AG04450 (cell line): ENCODE measurements at regions not wholly inside any gene's neighbourhood (a gene's known extent, or its start where the extent isn't known, plus 50 kb on each side); places are given as distances from the start of the nearest gene placed in this dataset.

Source experiments
- CTCF ChIA-PET: fragments of 300-600, 350-600 bp; formaldehyde crosslinking; extraction: SDS; loops from one replicate; lab custom pipeline; 2022; ENCODE audit warnings: antibody characterized with exemption, inconsistent platforms; lab: Charles Lee
- POLR2A ChIA-PET: fragments of 350-600 bp; formaldehyde crosslinking; extraction: SDS; loops from one replicate; lab custom pipeline; 2021; ENCODE audit warnings: antibody characterized with exemption, inconsistent platforms; lab: Yijun Ruan, JAX
- DNase-seq: peaks from one replicate; pipeline ENCODE4 v3.0.0-alpha.2; 2011; ENCODE audit warnings: low read depth, low spot score
- H3K27ac ChIP-seq: one replicate; pipeline ENCODE4 v1.5.1; 2012; ENCODE audit warnings: low read depth, low read length, control low read depth
- H3K27me3 ChIP-seq: one replicate; pipeline ENCODE4 v1.6.0; 2012; ENCODE audit warnings: low read length; ENCODE audit not compliant: control insufficient read depth, insufficient read depth
- H3K4me3 ChIP-seq: 2 replicates; pipeline ENCODE4 v1.5.1; 2011; ENCODE audit warnings: mild to moderate bottlenecking, low read depth, low read length, control low read depth
- H3K9me3 ChIP-seq: 2 replicates; pipeline ENCODE4 v1.5.1; 2012; ENCODE audit warnings: low read length; ENCODE audit not compliant: control insufficient read depth, insufficient read depth
- CTCF ChIP-seq: IDR thresholded peaks from 2 replicates; pipeline ENCODE4 v1.5.1; 2011; ENCODE audit warnings: low read depth, low read length, control low read depth, inconsistent platforms

- CTCF ChIA-PET, result no interaction called here
- no peaks in the 10 kb centered on the region for H3K27me3 ChIP-seq
- no peak for TF ChIP-seq CTCF
Observed at GRCh38 chr12:23041774-23042173, 416.8 kb downstream of the ETNK1 start.

GRCh38 chr12:23043646-23044045 lies 418.7 kb downstream of the ETNK1 start:
- CTCF ChIA-PET, result interaction anchor here (1.2 kb wide), 1 partner anchor 11 kb away, joined by 4 read pairs; no protein-coding TSS in a partner anchor
- Histone ChIP-seq H3K27ac (no peak overlapping the region), H3K27me3 (no peaks in the 10 kb centered on the region), H3K4me3 (no peak overlapping the region), H3K9me3 (no peaks in the 10 kb centered on the region)
- no peak for DNase-seq
- TF ChIP-seq CTCF, result no peak
- POLR2A ChIA-PET, result no interaction called here

More at GRCh38 chr12:23041774-23042173, 416.8 kb downstream of the ETNK1 start:
- POLR2A ChIA-PET, result no interaction called here
- Histone ChIP-seq H3K9me3 (no peaks in the 10 kb centered on the region), H3K4me3 (no peak overlapping the region), H3K27ac (no peak overlapping the region)
- DNase-seq, result no peak

GRCh38 chr12:23049180-23049579 lies 424.2 kb downstream of the ETNK1 start:
- POLR2A ChIA-PET, result no interaction called here
- H3K4me3 ChIP-seq, result no peak overlapping the region
- CTCF ChIA-PET, result no interaction called here
- H3K27me3 ChIP-seq, result no peaks in the 10 kb centered on the region
- no peak for TF ChIP-seq CTCF
- H3K9me3 ChIP-seq, result no peaks in the 10 kb centered on the region
- H3K27ac ChIP-seq, result no peak overlapping the region
- DNase-seq, result no peak

GRCh38 chr12:23055004-23055403 lies 430.0 kb downstream of the ETNK1 start:
- Histone ChIP-seq H3K9me3 (no peaks in the 10 kb centered on the region), H3K27me3 (no peaks in the 10 kb centered on the region), H3K4me3 (no peak overlapping the region), H3K27ac (no peak overlapping the region)
- POLR2A ChIA-PET, result no interaction called here
- TF ChIP-seq CTCF, result peak; percentile 52
- CTCF ChIA-PET, result interaction anchor here (0.5 to 4.9 kb wide), 5 partner anchors 12 to 370 kb away, joined by 3 to 32 read pairs (median 3); no protein-coding TSS in a partner anchor
- no peak for DNase-seq

- H3K27ac ChIP-seq, result no peak overlapping the region
- H3K4me3 ChIP-seq, result no peak overlapping the region
- H3K27me3 ChIP-seq, result no peaks in the 10 kb centered on the region
- ChIA-PET CTCF (no interaction called here), POLR2A (no interaction called here)
- no peaks in the 10 kb centered on the region for H3K9me3 ChIP-seq
- no peak for DNase-seq
- no peak for TF ChIP-seq CTCF
Observed at GRCh38 chr12:23057571-23057970, 432.6 kb downstream of the ETNK1 start.
